ENCODE measurements at regions not wholly inside any gene's neighbourhood (a gene's known extent, or its start where the extent isn't known, plus 50 kb on each side); places are given as distances from the start of the nearest gene placed in this dataset.
"Not testable (repeated sequence)": the region's sequence is repeated elsewhere in the genome, so short reads cannot be mapped to it uniquely, and the experiment has no call there.

DNA sequence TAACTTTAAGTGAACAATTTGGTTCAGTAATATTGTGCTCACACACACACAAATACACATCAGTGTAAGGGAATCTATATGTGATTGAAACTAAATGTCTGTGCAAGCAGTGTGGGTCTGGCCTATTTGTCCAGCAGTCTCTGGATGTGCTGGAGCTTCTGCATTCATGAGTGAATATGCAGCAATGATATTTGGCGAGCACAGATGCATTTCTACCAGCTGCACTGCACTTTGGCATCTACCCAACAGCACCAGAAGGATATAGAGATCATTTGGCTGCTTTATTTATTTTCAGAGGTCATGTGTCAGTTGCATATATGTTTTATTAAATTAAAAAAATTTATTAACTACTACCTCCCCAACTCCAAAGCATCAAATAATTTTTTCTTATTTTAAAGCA lies 613.4 kb upstream of the NR3C2 start:
- no peak for DNase-seq (ENCODE audit: low read depth)
- TF ChIP-seq, protein P1, sequence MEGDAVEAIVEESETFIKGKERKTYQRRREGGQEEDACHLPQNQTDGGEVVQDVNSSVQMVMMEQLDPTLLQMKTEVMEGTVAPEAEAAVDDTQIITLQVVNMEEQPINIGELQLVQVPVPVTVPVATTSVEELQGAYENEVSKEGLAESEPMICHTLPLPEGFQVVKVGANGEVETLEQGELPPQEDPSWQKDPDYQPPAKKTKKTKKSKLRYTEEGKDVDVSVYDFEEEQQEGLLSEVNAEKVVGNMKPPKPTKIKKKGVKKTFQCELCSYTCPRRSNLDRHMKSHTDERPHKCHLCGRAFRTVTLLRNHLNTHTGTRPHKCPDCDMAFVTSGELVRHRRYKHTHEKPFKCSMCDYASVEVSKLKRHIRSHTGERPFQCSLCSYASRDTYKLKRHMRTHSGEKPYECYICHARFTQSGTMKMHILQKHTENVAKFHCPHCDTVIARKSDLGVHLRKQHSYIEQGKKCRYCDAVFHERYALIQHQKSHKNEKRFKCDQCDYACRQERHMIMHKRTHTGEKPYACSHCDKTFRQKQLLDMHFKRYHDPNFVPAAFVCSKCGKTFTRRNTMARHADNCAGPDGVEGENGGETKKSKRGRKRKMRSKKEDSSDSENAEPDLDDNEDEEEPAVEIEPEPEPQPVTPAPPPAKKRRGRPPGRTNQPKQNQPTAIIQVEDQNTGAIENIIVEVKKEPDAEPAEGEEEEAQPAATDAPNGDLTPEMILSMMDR (conservative IDR thresholded peaks at IDR 0.05; ENCODE audit: control insufficient read depth, insufficient read depth, low read depth, low read length), result no peak
- no peak overlapping the region for H3K4me3 ChIP-seq (ENCODE audit: control insufficient read depth, low read depth, low read length)

- no peak for DNase-seq (ENCODE audit: low read depth)
- TF ChIP-seq, protein P1 (conservative IDR thresholded peaks at IDR 0.05; ENCODE audit: control insufficient read depth, insufficient read depth, low read depth, low read length), result no peak
- no peak overlapping the region for H3K4me3 ChIP-seq (ENCODE audit: control insufficient read depth, low read depth, low read length)
These were observed 608.6 kb upstream of the NR3C2 start for GRCh38 chr4:149050840-149051239.

- TF ChIP-seq, protein P1 (conservative IDR thresholded peaks at IDR 0.05; ENCODE audit: control insufficient read depth, insufficient read depth, low read depth, low read length), result no peak
These were observed 606.4 kb upstream of the NR3C2 start for GRCh38 chr4:149048451-149049143.

GRCh38 chr4:149047368-149047767 lies 605.2 kb upstream of the NR3C2 start:
- TF ChIP-seq, protein P1 (conservative IDR thresholded peaks at IDR 0.05; ENCODE audit: control insufficient read depth, insufficient read depth, low read depth, low read length), result no peak
- no peak overlapping the region for H3K4me3 ChIP-seq (ENCODE audit: control insufficient read depth, low read depth, low read length)
- no peak for DNase-seq (ENCODE audit: low read depth)

More at GRCh38 chr4:149048451-149049143, 606.4 kb upstream of the NR3C2 start:
- H3K4me3 ChIP-seq (ENCODE audit: control insufficient read depth, low read depth, low read length), result no peak overlapping the region
- no peak for DNase-seq (ENCODE audit: low read depth)

- TF ChIP-seq, protein P1 (conservative IDR thresholded peaks at IDR 0.05; ENCODE audit: control insufficient read depth, insufficient read depth, low read depth, low read length), result no peak
- H3K4me3 ChIP-seq (ENCODE audit: control insufficient read depth, low read depth, low read length), result no peak overlapping the region
- no peak for DNase-seq (ENCODE audit: low read depth)
These were observed 603.5 kb upstream of the NR3C2 start for GRCh38 chr4:149045731-149046130.

DNA sequence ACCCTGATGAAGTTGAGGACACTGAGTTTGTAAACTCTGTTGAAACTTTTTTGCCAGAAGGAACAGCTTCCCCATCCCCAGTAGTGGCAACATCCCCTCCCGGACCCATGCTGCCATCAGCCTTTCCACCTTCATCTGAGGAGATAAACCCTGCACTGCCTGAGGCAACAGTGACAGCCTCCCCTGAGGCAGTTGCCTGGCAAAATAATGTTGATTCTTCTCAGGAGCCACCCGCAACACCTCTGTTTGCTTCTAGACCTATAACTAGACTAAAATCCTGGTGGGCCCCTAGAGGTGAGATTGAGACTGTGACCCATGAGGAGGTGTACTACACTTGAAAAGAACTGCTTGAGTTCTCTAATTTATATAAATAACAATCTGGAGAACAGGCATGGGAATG lies 597.6 kb upstream of the NR3C2 start:
- not testable (repeated sequence) for DNase-seq (ENCODE audit: low read depth)

DNA sequence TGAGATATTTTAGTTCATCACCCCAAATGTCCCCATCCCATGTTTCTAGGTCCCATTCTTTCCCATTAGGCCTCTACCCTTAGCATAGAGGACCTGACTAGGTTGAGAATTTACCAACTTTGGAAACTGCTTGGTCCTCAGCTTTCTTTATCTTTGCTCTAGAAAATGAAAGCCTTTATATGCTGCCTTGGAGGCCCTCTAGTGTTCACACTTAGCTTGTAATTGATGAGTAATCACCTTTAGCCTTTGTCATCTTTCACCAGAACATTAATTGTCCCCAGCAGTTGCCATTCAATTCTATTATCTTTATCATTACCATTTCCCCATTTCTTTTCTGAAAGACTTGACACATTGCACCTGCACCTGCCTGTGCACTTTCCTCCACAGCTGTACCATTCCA lies 589.2 kb upstream of the NR3C2 start:
- TF ChIP-seq, protein P1 (conservative IDR thresholded peaks at IDR 0.05; ENCODE audit: control insufficient read depth, insufficient read depth, low read depth, low read length), result peak; percentile 40
- H3K4me3 ChIP-seq (ENCODE audit: control insufficient read depth, low read depth, low read length), result no peak overlapping the region
- DNase-seq (ENCODE audit: low read depth), result peak; percentile 28

More for the DNA sequence above, 597.6 kb upstream of the NR3C2 start:
- H3K4me3 ChIP-seq (ENCODE audit: control insufficient read depth, low read depth, low read length), result not testable (repeated sequence)
